Suprapubic skin (tissue), 4 donors: ENCODE measurements at regions not wholly inside any gene's neighbourhood (a gene's known extent, or its start where the extent isn't known, plus 50 kb on each side); places are given as distances from the start of the nearest gene placed in this dataset.
"Not testable (repeated sequence)": the region's sequence is repeated elsewhere in the genome, so short reads cannot be mapped to it uniquely, and the experiment has no call there.

Experiments
- DNase-seq, 2 donors: peaks; one replicate each; pipeline ENCODE4 v3.0.0-alpha.2; 2019; ENCODE audit warnings: low spot score in 2 of 2
- H3K27ac ChIP-seq: fragments of 200-600 bp; sonication (generic); one replicate; pipeline ENCODE4 v1.5.1; 2019
- H3K27me3 ChIP-seq: fragments of 200-600 bp; sonication (generic); one replicate; pipeline ENCODE4 v1.5.1; 2019
- H3K36me3 ChIP-seq: fragments of 200-600 bp; sonication (generic); one replicate; pipeline ENCODE4 v1.5.1; 2019
- H3K4me1 ChIP-seq: fragments of 200-600 bp; sonication (generic); one replicate; pipeline ENCODE4 v1.5.1; 2019
- H3K4me3 ChIP-seq: fragments of 200-600 bp; sonication (generic); one replicate; pipeline ENCODE4 v1.5.1; 2019; ENCODE audit warnings: mild to moderate bottlenecking
- H3K9me3 ChIP-seq: fragments of 200-600 bp; sonication (generic); one replicate; pipeline ENCODE4 v1.5.1; 2019
- WGBS: methylation state at CpG from one replicate; pipeline ENCODE4 v1.1.5; 2018; 5-methylcytosine and 5-hydroxymethylcytosine counted together

GRCh38 chr17:72786-73185 lies 64.6 kb upstream of the SCGB1C2 start:
- not testable (repeated sequence) for H3K4me3 ChIP-seq, H3K4me1 ChIP-seq, H3K36me3 ChIP-seq, H3K27me3 ChIP-seq, H3K27ac ChIP-seq, H3K9me3 ChIP-seq
- no CpG with 5 or more reads among the region's 9 CpGs for WGBS
- peak in 1 of 2 donors; percentile 37 for DNase-seq
